ENCODE measurements at regions not wholly inside any gene's neighbourhood (a gene's known extent, or its start where the extent isn't known, plus 50 kb on each side); places are given as distances from the start of the nearest gene placed in this dataset.

GRCh38 chr1:90534663-90535295, 182.3 kb downstream of the BARHL2 start:
- TF ChIP-seq CTCF (IDR thresholded peaks at IDR 0.05; ENCODE audit: insufficient read depth, low read length) = no peak
- no peak for TF ChIP-seq POLR2AphosphoS5 (IDR thresholded peaks at IDR 0.05; ENCODE audit: low read depth)
- no peak for TF ChIP-seq REST (IDR thresholded peaks at IDR 0.05; ENCODE audit: insufficient replicate concordance, low read depth)

Measured in HL-60 (cell line).